ENCODE measurements at regions not wholly inside any gene's neighbourhood (a gene's known extent, or its start where the extent isn't known, plus 50 kb on each side); places are given as distances from the start of the nearest gene placed in this dataset.

DNA sequence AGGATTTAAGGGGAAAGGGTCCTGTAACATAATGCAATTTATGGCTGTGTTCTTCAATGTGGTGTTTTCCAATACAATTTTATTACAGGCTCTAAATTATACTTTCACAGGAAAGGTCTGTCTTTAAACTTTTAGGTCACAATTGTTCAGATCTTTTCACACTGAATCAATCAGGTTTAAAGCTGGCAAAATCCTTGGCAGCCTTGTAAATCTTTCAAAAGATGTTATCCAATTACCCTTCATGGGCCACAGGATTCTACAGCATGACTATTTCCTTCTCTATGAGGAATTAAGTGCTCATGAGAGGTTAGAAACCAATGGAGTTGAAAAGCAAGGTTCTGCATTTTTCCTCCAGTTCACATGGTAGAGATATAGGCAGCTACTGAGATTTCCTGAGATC is 211.5 kb upstream of the MIR17HG start:
- H3K27ac ChIP-seq (replicated peaks) = no peak overlapping the region
- no peak for DNase-seq (ENCODE audit: low read depth in 1 of 2, low spot score in 1 of 2)
- H3K27me3 ChIP-seq (ENCODE audit: insufficient read depth, poor library complexity, severe bottlenecking) = no peaks in the 10 kb centered on the region
- no peak overlapping the region for H3K4me3 ChIP-seq (replicated peaks; ENCODE audit: insufficient read depth, low read length)
- TF ChIP-seq POLR2AphosphoS5 (IDR thresholded peaks at IDR 0.05; ENCODE audit: low read depth) (no peak), GABPA (IDR thresholded peaks at IDR 0.05; ENCODE audit: low read depth) (no peak), SPI1 (IDR thresholded peaks at IDR 0.05; ENCODE audit: borderline replicate concordance, low read depth) (no peak)
- TF ChIP-seq, protein P1, sequence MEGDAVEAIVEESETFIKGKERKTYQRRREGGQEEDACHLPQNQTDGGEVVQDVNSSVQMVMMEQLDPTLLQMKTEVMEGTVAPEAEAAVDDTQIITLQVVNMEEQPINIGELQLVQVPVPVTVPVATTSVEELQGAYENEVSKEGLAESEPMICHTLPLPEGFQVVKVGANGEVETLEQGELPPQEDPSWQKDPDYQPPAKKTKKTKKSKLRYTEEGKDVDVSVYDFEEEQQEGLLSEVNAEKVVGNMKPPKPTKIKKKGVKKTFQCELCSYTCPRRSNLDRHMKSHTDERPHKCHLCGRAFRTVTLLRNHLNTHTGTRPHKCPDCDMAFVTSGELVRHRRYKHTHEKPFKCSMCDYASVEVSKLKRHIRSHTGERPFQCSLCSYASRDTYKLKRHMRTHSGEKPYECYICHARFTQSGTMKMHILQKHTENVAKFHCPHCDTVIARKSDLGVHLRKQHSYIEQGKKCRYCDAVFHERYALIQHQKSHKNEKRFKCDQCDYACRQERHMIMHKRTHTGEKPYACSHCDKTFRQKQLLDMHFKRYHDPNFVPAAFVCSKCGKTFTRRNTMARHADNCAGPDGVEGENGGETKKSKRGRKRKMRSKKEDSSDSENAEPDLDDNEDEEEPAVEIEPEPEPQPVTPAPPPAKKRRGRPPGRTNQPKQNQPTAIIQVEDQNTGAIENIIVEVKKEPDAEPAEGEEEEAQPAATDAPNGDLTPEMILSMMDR (IDR thresholded peaks at IDR 0.05; ENCODE audit: insufficient read depth, low read length) = no peak
- TF ChIP-seq, protein P2, sequence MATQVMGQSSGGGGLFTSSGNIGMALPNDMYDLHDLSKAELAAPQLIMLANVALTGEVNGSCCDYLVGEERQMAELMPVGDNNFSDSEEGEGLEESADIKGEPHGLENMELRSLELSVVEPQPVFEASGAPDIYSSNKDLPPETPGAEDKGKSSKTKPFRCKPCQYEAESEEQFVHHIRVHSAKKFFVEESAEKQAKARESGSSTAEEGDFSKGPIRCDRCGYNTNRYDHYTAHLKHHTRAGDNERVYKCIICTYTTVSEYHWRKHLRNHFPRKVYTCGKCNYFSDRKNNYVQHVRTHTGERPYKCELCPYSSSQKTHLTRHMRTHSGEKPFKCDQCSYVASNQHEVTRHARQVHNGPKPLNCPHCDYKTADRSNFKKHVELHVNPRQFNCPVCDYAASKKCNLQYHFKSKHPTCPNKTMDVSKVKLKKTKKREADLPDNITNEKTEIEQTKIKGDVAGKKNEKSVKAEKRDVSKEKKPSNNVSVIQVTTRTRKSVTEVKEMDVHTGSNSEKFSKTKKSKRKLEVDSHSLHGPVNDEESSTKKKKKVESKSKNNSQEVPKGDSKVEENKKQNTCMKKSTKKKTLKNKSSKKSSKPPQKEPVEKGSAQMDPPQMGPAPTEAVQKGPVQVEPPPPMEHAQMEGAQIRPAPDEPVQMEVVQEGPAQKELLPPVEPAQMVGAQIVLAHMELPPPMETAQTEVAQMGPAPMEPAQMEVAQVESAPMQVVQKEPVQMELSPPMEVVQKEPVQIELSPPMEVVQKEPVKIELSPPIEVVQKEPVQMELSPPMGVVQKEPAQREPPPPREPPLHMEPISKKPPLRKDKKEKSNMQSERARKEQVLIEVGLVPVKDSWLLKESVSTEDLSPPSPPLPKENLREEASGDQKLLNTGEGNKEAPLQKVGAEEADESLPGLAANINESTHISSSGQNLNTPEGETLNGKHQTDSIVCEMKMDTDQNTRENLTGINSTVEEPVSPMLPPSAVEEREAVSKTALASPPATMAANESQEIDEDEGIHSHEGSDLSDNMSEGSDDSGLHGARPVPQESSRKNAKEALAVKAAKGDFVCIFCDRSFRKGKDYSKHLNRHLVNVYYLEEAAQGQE (IDR thresholded peaks at IDR 0.05; ENCODE audit: insufficient replicate concordance, low read depth) = no peak

DNA sequence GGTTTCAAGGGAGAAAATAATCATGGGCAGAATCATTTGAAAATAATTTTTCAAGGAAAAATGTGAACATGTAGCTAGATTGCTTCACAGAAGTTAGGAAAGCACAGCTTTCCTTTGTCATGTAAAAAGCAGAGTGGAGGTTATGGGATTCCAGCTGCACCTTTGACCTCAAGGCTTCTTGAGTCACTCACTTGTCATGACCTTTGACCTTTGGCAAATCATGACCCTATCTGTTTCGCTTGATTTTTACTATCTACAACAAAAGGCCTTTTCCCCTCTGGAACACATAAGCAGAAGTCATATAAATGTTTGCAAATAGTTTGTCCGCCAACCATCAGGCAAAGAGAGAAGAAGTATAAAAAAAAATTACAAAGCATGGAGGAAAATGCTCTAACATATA is 210.7 kb upstream of the MIR17HG start:
- DNase-seq (ENCODE audit: low read depth in 1 of 2, low spot score in 1 of 2) = no peak
- H3K4me3 ChIP-seq (replicated peaks; ENCODE audit: insufficient read depth, low read length) = no peak overlapping the region

DNA sequence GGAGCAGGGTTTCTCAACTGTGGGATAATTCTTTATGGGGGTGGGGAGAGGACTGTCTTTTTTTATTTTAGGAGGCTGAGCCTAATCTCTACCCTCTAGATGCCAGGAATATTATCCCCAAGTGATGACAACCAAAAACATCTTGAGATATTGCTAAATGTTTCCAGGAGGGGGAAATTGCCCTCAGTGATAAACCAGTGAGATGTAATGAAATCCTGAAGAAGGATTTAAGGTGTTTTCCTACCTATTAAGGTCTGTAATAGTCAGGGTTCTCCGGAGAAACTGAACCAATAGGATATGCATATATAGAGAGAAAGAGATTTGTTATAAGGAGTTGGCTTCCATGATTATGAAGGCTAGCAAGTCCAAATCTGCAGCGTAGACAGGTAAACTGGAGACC is 208.3 kb upstream of the MIR17HG start:
- no peak overlapping the region for H3K4me3 ChIP-seq (replicated peaks; ENCODE audit: insufficient read depth, low read length)
- H3K27ac ChIP-seq (replicated peaks) = no peak overlapping the region
- no peak for DNase-seq (ENCODE audit: low read depth in 1 of 2, low spot score in 1 of 2)
- TF ChIP-seq SPI1 (IDR thresholded peaks at IDR 0.05; ENCODE audit: borderline replicate concordance, low read depth) (no peak), POLR2AphosphoS5 (IDR thresholded peaks at IDR 0.05; ENCODE audit: low read depth) (no peak)
- H3K27me3 ChIP-seq (ENCODE audit: insufficient read depth, poor library complexity, severe bottlenecking) = no peaks in the 10 kb centered on the region

More for the DNA sequence above, 210.7 kb upstream of the MIR17HG start:
- no peak overlapping the region for H3K27ac ChIP-seq (replicated peaks)
- TF ChIP-seq GABPA (IDR thresholded peaks at IDR 0.05; ENCODE audit: low read depth) (no peak), POLR2AphosphoS5 (IDR thresholded peaks at IDR 0.05; ENCODE audit: low read depth) (no peak), SPI1 (IDR thresholded peaks at IDR 0.05; ENCODE audit: borderline replicate concordance, low read depth) (no peak)
- TF ChIP-seq, protein P1 (IDR thresholded peaks at IDR 0.05; ENCODE audit: insufficient read depth, low read length) = no peak
- TF ChIP-seq, protein P2 (IDR thresholded peaks at IDR 0.05; ENCODE audit: insufficient replicate concordance, low read depth) = no peak
- no peaks in the 10 kb centered on the region for H3K27me3 ChIP-seq (ENCODE audit: insufficient read depth, poor library complexity, severe bottlenecking)

DNA sequence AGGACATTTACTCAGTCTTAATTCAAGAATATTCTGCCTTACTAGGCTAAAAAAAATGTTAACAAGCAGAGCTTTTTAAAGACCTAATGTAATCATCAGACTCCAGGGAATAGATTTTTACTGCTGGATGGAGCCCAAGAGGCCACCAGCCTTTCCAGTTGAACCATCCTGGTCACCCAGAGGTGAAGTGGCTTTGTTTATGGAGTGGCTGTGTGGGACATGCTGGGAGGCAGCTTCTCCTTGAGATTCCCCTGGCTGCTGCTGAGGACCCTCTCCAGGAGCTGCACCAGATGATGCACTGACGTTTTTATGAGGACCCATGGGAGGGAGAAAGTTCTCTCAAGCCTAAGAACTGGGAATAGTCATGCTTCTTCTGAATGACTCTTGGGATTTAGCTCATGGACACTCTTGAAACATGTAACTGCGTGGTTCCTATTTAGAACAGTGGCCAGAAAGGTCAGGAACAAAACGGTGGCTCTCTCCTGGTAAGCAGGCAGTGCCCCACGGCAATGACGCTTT is 205.9 kb upstream of the MIR17HG start:
- TF ChIP-seq GABPA (IDR thresholded peaks at IDR 0.05; ENCODE audit: low read depth) (no peak), SPI1 (IDR thresholded peaks at IDR 0.05; ENCODE audit: borderline replicate concordance, low read depth) (no peak), POLR2AphosphoS5 (IDR thresholded peaks at IDR 0.05; ENCODE audit: low read depth) (no peak)
- TF ChIP-seq, protein P2 (IDR thresholded peaks at IDR 0.05; ENCODE audit: insufficient replicate concordance, low read depth) = no peak
- TF ChIP-seq, protein P1 (IDR thresholded peaks at IDR 0.05; ENCODE audit: insufficient read depth, low read length) = no peak
- DNase-seq (ENCODE audit: low read depth in 1 of 2, low spot score in 1 of 2) = no peak

More for the DNA sequence above, 205.9 kb upstream of the MIR17HG start:
- no peaks in the 10 kb centered on the region for H3K27me3 ChIP-seq (ENCODE audit: insufficient read depth, poor library complexity, severe bottlenecking)
- no peak overlapping the region for H3K27ac ChIP-seq (replicated peaks)
- no peak overlapping the region for H3K4me3 ChIP-seq (replicated peaks; ENCODE audit: insufficient read depth, low read length)
